ENCODE measurements at regions not wholly inside any gene's neighbourhood (a gene's known extent, or its start where the extent isn't known, plus 50 kb on each side); places are given as distances from the start of the nearest gene placed in this dataset.
A peak's percentile ranks its signal among the peaks of the same experiment; 100 is the strongest.
"Not testable (repeated sequence)": the region's sequence is repeated elsewhere in the genome, so short reads cannot be mapped to it uniquely, and the experiment has no call there.

- no peak for DNase-seq (ENCODE audit: low read depth, low spot score)
Measured at GRCh38 chr1:219434285-219434922, 178.5 kb downstream of the ZC3H11B start.

GRCh38 chr1:219433496-219434131, 179.3 kb downstream of the ZC3H11B start:
- no peak for DNase-seq (ENCODE audit: low read depth, low spot score)

GRCh38 chr1:219433001-219433400, 179.9 kb downstream of the ZC3H11B start:
- no peak for DNase-seq (ENCODE audit: low read depth, low spot score)

GRCh38 chr1:219432191-219432606, 180.7 kb downstream of the ZC3H11B start:
- DNase-seq (ENCODE audit: low read depth, low spot score): no peak

GRCh38 chr1:219430419-219430818, 182.5 kb downstream of the ZC3H11B start:
- no peak for DNase-seq (ENCODE audit: low read depth, low spot score)

DNA sequence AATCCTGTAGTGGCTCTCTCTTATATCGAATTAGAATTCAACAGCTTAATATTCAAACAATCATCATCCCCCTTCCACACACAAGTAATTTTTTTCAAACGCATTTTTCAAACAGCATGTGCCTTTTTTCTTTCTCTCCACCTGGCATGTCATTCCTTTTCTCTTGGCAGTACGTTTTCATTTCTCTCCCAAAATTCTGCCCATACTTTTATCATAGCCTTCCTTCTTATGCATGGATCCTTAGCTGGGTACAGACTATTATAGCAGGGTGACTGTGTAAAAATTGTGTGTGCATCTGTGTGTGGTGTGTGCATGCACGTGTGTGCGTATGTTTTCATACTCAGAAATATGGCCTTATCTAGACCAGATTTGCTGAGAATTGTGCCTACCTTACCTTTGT, 184.3 kb downstream of the ZC3H11B start:
- no peak for DNase-seq (ENCODE audit: low read depth, low spot score)

DNA sequence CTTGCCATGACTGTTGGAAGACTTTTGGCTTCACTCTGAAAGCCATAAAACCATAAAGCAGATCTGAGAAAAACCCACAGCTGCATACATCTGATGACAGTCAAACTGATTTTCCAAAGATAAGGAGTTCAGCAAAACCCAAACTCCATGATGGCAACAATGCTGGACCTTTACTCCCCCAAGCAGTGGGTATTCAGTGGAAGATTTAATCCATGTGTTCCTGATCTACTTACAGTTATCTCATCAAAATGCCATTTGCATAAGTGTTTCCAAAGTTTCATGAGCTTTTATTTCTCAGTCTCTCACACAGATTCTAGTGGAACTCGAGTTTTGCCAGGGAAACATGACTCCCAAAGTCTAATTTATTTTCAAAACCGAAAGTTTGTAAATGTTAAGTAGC, 184.9 kb downstream of the ZC3H11B start:
- DNase-seq (ENCODE audit: low read depth, low spot score): no peak

DNA sequence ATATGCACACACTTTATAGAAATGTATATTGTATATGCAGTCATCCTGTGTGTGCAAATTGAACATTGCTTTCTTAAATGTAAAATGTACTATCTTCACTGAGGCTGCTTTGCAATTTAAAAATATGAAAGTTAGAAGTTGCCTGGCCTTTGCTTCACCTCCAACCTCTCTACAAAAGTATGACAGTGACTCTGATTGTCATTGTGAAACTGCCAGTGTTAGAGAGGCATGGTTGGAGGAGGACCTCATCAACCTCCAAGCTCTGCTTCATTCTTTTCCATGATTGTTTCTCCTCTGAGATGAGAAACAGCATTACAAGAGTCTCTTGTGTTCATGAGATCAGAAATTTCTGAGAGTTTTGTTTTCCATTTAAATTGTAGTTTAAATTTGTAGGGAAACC, 185.5 kb downstream of the ZC3H11B start:
- no peak for DNase-seq (ENCODE audit: low read depth, low spot score)

DNA sequence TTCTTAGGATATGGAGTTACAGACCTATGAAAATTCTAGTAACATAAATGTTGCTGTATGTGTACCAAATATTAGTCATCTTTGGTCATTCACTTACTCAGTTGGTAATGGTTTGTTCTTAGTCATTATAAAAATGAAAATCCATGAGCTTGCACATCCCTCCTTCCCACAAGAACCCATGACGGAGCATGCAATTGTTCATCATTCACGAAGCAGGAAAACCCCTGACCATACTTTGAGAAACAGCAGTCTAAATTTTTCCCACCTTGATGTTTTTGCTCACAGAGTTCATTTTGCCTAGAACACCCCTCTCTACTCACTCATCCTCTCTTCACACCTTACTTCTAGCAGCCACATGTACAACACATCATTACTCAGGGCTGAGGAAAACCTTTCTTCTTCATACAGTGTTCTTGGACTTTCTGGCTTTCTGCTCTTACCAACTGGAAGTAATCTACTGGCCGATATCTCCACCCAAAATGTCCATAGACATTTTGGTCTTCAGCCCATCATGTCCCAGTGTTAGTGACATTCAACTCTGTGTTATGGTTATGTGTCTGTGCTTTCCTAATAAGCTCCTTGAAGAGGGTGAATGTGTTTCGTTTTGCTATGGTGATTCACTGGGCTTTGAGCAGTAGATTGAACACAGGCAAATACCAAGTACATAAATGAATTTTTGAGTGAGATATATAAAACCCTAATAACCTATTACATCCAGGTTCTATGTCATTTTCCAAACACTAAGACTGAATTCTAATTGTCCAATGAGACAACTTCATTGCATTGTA, 189.9 kb downstream of the ZC3H11B start:
- DNase-seq (ENCODE audit: low read depth, low spot score): no peak

DNA sequence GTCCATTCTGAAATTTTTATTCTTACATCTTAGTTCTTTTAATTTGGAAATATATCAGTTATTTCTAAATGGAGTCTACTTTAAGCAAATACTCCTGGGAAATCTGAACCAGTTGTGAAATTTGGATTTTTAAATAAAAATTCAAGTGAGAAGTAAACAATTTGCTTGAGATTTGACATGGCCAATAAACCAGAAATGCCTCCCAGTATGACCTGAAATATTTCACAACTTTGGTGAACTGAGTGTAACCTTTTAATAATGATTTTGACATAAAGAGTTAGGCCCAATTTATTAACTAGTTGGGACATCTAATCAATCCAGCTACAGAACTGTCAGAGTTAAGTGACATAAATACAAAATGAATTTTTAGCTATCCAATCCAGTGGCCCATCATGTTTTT, 192.0 kb downstream of the ZC3H11B start:
- DNase-seq (ENCODE audit: low read depth, low spot score): no peak

DNA sequence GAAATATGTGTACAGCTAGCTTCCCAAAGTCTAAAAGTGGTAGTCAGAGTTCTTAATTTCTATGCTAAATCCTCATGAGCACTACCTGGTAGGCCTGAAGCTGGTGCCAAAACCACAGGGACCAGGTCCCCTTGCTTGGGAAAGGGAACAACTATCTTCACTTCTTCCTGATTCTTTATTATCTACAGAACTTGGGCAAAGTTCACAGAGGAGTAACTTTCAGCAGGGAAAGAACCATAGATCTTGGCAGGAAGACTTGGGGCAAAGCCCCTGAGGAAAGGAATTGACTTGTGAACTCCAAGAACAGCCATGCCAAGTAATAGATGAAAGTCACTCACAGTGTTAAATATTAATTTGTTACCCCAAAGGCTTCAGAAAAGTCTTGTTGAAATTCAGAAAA, 193.0 kb downstream of the ZC3H11B start:
- no peak for DNase-seq (ENCODE audit: low read depth, low spot score)

GRCh38 chr1:219419065-219419464, 193.8 kb downstream of the ZC3H11B start:
- DNase-seq (ENCODE audit: low read depth, low spot score): no peak

DNA sequence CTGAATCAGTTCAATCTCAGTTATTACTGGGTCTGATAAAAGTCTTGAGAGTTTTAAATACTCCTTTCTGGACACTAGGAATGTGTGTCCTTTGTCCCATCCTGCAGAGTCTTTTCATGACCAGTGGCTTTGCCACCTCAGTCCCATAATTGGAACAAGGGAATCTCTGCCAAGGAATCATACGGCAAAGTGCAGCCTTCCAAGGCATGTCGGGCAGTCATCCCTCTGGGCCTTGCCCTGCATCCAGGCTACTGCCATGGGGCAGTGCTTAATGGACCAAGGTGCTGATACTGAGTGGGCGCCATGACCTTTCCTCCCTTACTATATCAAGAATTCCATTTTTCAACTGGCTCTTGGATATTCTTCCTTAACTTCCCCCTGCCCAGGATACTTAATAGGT, 195.3 kb downstream of the ZC3H11B start:
- no peak for DNase-seq (ENCODE audit: low read depth, low spot score)

DNA sequence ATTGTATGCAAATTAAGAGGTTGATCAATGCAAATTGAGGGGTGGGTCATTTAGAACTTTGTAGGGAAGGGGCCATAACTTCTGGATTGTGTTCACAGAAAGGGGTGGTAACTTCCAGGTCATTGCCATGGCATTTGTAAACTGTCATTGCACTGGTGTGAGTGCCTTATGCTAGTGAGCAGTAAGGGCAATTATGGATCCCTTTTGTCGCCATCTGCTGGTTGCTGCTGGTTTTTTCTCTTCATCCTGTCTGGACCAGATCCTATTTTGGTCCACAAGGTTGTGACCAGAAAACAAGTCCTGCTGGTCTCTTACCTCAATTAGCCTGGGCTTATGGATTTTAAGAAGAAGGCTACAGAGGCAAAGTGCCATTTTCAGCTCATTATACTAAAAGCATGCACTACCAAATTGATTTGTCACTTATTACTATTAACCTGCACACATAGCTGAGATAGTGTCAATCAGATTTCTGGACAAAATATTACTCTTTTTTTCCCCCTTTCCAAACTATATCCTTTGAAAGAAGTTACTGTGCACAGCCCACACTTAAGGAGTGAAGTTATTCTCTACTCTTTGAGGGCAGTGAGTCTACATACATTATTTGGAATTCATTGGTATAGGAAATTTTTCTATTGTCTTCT, 196.2 kb downstream of the ZC3H11B start:
- DNase-seq (ENCODE audit: low read depth, low spot score): peak; percentile 13

GRCh38 chr1:219415915-219416314, 197.0 kb downstream of the ZC3H11B start:
- no peak for DNase-seq (ENCODE audit: low read depth, low spot score)

GRCh38 chr1:219415433-219415832, 197.5 kb downstream of the ZC3H11B start:
- DNase-seq (ENCODE audit: low read depth, low spot score): no peak

DNA sequence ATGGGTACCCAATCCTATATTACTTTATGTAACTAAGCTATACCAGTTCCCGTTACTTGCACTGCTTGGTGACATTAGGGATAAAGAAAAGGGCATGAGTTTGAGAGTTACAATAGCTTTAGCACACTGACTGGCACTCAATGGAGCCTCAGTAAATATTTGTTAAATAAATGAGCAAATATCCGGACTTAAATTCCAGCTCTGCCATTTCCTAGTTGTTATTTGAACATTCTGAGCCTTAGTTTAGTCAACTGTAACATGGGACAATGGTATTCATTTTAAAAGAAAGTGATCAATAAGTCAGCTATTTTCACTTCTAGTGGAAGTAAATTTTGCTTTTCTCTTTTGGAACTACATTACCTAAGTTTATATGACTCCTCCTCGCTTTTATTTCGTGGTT, 198.7 kb downstream of the ZC3H11B start:
- DNase-seq (ENCODE audit: low read depth, low spot score): no peak

GRCh38 chr1:219413536-219413935, 199.4 kb downstream of the ZC3H11B start:
- DNase-seq (ENCODE audit: low read depth, low spot score): no peak

GRCh38 chr1:219412772-219413171, 200.1 kb downstream of the ZC3H11B start:
- no peak for DNase-seq (ENCODE audit: low read depth, low spot score)

DNA sequence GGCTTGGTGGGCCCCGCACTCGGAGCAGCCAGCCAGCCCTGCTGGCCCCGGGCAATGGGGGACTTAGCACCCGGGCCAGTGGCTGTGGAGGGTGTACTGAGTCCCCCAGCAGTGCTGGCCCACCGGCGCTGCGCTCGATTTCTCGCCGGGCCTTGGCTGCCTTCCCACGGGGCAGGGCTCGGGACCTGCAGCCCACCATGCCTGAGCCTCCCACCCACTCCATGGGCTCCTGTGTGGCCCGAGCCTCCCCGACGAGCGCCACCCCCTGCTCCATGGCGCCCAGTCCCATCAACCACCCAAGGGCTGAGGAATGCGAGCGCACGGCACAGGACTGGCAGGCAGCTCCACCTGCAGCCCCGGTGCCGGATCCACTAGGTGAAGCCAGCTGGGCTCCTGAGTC, 202.2 kb downstream of the ZC3H11B start:
- not testable (repeated sequence) for DNase-seq (ENCODE audit: low read depth, low spot score)

DNA sequence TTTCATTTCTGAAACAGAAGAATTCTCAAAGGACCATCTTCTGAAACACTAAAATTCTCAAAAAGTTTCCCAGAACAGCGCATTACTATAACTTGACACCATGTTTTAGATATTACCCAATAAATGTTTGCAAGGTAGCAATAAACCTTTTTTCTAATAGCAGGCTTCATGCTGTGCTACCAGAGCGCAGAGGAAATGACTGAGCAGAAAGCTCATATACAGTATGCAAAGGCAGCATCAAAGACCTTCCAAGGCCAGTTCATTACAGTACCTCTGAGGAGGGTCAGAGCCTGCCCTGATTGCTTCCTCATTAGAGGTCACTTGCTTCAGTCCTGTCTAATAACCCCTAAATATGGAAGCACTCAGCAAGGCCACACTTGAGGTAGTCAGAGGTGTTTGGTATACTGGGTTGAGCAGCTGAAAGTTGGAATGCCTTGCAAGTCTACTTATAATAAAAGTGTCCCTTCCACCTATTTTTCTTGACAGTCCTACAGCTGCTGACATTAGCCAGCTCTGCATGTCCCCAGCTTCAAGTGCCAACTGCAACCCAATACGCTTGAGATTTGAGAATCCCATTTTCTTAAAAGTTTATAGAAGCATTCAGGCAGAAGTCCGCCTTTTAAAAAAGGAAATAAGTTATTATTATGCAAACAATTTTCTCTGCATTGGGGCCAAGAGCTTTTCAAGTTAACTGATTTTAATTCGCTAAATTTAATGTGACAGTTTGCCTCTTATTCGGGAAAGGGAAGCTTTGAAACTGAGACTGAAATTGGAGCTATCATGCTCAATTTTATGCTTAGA, 207.2 kb downstream of the ZC3H11B start:
- no peak for DNase-seq (ENCODE audit: low read depth, low spot score)

DNA sequence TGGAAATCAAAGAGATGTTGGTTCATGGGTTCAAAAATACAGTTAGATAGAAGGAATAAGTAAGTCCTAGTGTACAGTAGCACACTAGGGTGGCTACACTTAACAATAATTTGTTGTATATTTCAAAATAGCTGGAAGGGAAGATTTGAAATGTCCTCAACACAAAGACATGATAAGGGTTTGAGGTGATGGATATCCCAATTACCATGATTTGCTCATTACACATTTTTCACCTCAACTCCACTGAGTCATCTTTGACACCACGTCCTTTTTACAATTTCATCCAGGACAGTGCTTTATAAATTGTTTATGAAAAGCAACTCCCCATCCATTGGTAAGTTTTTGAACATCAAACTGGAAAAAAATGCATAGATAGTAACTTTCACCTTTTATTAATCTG, 208.3 kb downstream of the ZC3H11B start:
- DNase-seq (ENCODE audit: low read depth, low spot score): no peak
